H1 (cell line): ENCODE measurements at regions not wholly inside any gene's neighbourhood (a gene's known extent, or its start where the extent isn't known, plus 50 kb on each side); places are given as distances from the start of the nearest gene placed in this dataset.

ENCODE experiments used
- CEBPB ChIP-seq: IDR thresholded peaks from 2 replicates; pipeline ENCODE4 v1.6.1; 2012; ENCODE audit warnings: low read depth, low read length
- CREB1 ChIP-seq: IDR thresholded peaks from 2 replicates; pipeline ENCODE4 v1.6.1; 2012; ENCODE audit warnings: inconsistent platforms
- CTCF ChIP-seq, 3 experiments: IDR thresholded peaks; 1 replicate in 2 of 3; 2 replicates in 1 of 3; pipeline versions ENCODE4 v1.5.1 to v1.6.1; 2011; ENCODE audit warnings: low read length in 3 of 3, mild to moderate bottlenecking in 3 of 3, inconsistent platforms in 2 of 3, low read depth in 1 of 3, moderate library complexity in 1 of 3; ENCODE audit not compliant: insufficient read depth in 1 of 3; ENCODE audit errors: control extremely low read depth in 1 of 3
- EGR1 ChIP-seq: IDR thresholded peaks from 2 replicates; pipeline ENCODE4 v1.6.1; 2011; ENCODE audit warnings: low read depth, low read length, borderline replicate concordance
- EZH2 ChIP-seq: fragments of 200-600 bp; sonication (generic); IDR thresholded peaks from 2 replicates; pipeline ENCODE4 v1.7.1; 2012; ENCODE audit warnings: low read depth, mild to moderate bottlenecking, moderate library complexity, low read length, inconsistent platforms; ENCODE audit not compliant: severe bottlenecking
- POLR2A ChIP-seq, 2 experiments: IDR thresholded peaks; 1 replicate in 1 of 2; 2 replicates in 1 of 2; pipeline ENCODE4 v1.6.1; 2011; ENCODE audit warnings: low read depth in 2 of 2, low read length in 2 of 2, mild to moderate bottlenecking in 2 of 2; ENCODE audit errors: control extremely low read depth in 1 of 2
- POLR2AphosphoS5 ChIP-seq: IDR thresholded peaks from 2 replicates; pipeline ENCODE4 v1.6.1; 2011; ENCODE audit warnings: low read depth, low read length
- RBBP5 ChIP-seq: IDR thresholded peaks from 2 replicates; pipeline ENCODE4 v1.7.1; 2012; ENCODE audit warnings: low read depth, mild to moderate bottlenecking, inconsistent platforms, low read length, moderate library complexity, borderline replicate concordance
- RNF2 ChIP-seq: fragments of 200-900, 300-1000 bp; sonication (generic); IDR thresholded peaks from 2 replicates; pipeline ENCODE4 v1.7.1; 2016; ENCODE audit warnings: borderline replicate concordance, low read depth, mild to moderate bottlenecking, antibody characterized with exemption, low read length; ENCODE audit not compliant: poor library complexity, severe bottlenecking; ENCODE audit errors: missing control alignments
- SIN3A ChIP-seq, 2 experiments: IDR thresholded peaks in 1 of 2; conservative IDR thresholded peaks in 1 of 2; 2 replicates each; pipeline ENCODE4 v1.6.1; 2011 to 2012; ENCODE audit warnings: low read length in 2 of 2, improper control_type of control experiment in 1 of 2, low read depth in 1 of 2, mild to moderate bottlenecking in 1 of 2
- TCF12 ChIP-seq: IDR thresholded peaks from 2 replicates; pipeline ENCODE4 v1.6.1; 2011; ENCODE audit warnings: low read depth, mild to moderate bottlenecking, low read length

GRCh38 chr6:23323897-23324296, 754.5 kb downstream of the HDGFL1 start:
- TF ChIP-seq POLR2A (IDR thresholded peaks at IDR 0.05; ENCODE audit: control extremely low read depth in 1 of 2, low read depth in 2 of 2, low read length in 2 of 2) (no peak), CEBPB (no peak), POLR2AphosphoS5 (no peak), TCF12 (no peak), EZH2 (no peak), CTCF (IDR thresholded peaks at IDR 0.05; ENCODE audit: control extremely low read depth in 1 of 3, insufficient read depth in 1 of 3, low read depth in 1 of 3, low read length in 3 of 3) (no peak), EGR1 (no peak), RNF2 (no peak), SIN3A (conservative IDR thresholded peaks at IDR 0.05 in 1 of 2, IDR thresholded peaks at IDR 0.05 in 1 of 2; ENCODE audit: low read depth in 1 of 2, low read length in 2 of 2) (no peak), CREB1 (no peak), RBBP5 (no peak)
